ENCODE measurements at regions not wholly inside any gene's neighbourhood (a gene's known extent, or its start where the extent isn't known, plus 50 kb on each side); places are given as distances from the start of the nearest gene placed in this dataset.

GRCh38 chr15:96687388-96688107 is 357.0 kb downstream of the NR2F2 start:
- TF ChIP-seq CTCF (conservative IDR thresholded peaks at IDR 0.05 in 1 of 2, IDR thresholded peaks at IDR 0.05 in 1 of 2; ENCODE audit: low read depth in 1 of 2, low read length in 2 of 2) (no peak), EZH2 (IDR thresholded peaks at IDR 0.05; ENCODE audit: low read length, missing control alignments) (no peak)

All from fibroblast of lung (primary cell).